ENCODE measurements at regions not wholly inside any gene's neighbourhood (a gene's known extent, or its start where the extent isn't known, plus 50 kb on each side); places are given as distances from the start of the nearest gene placed in this dataset.

DNA sequence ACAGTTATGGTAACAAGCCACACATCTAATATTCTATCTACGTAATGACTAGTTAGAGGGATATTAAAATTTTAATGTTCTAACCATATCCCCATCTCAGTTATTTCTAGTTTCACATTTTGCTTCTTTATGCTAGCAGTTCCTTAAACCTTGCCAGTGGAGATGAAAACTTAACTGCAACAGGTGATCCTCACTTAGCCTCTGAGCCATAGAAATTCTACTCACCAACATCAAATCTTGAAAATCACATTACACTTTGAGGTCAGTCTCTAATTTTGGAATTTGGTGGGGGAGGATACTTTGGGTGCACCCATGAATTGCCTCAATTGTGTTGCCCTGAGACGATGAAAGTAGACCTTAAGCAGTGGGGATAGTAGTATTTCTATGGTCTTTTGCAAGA, 256.4 kb downstream of the GATA3 start:
- H3K27me3 ChIP-seq (ENCODE audit: control insufficient read depth in 2 of 2, insufficient read depth in 2 of 2, low read length in 2 of 2), result peaks cover 0 to 7% of the 10 kb centered on the region in 2 experiments
- H3K4me2 ChIP-seq (ENCODE audit: insufficient read depth, low read length), result no peak overlapping the region
- dilution Hi-C loops (cut with MboI; ENCODE audit: extremely low pct_ligation_motif_present, low sequenced_read_pairs), result no loop called here
- H3K27ac ChIP-seq (ENCODE audit: insufficient read depth, low read depth, low read length), result no peak overlapping the region
- no peaks in the 10 kb centered on the region for H3K9me1 ChIP-seq (replicated peaks; ENCODE audit: control insufficient read depth, extremely low read depth, insufficient read depth, low read length)
- POLR2A ChIA-PET, result no interaction called here
- H3K4me1 ChIP-seq (ENCODE audit: control insufficient read depth, extremely low read depth, insufficient read depth, low read length), result no peaks in the 10 kb centered on the region
- H4K20me1 ChIP-seq (replicated peaks; ENCODE audit: control insufficient read depth, extremely low read depth, insufficient read depth, low read length), result no peaks in the 10 kb centered on the region
- CTCF ChIA-PET, result no interaction called here
- BruUV-seq (replicated peaks), result no TSS peak
- DNase-seq (ENCODE audit: low read depth, low spot score) (no peak), FAIRE-seq (no peak)
- H3K9ac ChIP-seq (replicated peaks; ENCODE audit: extremely low read depth, insufficient read depth, low read length), result no peak overlapping the region
- TF ChIP-seq JUN (IDR thresholded peaks at IDR 0.05; ENCODE audit: borderline replicate concordance, insufficient read depth, insufficient read length, low read depth) (no peak), FOS (IDR thresholded peaks at IDR 0.05; ENCODE audit: borderline replicate concordance, insufficient read depth, low read length) (no peak), POLR2A (IDR thresholded peaks at IDR 0.05; ENCODE audit: low read depth, low read length) (no peak)
- no peaks in the 10 kb centered on the region for H3K9me3 ChIP-seq (replicated peaks; ENCODE audit: control insufficient read depth, insufficient read depth, low read length)
- intact Hi-C loops (cut with micrococcal nuclease), result no loop called here
- no peaks in the 10 kb centered on the region for H3K79me2 ChIP-seq (ENCODE audit: control insufficient read depth, insufficient read depth, low read length)
- H3K36me3 ChIP-seq (ENCODE audit: control insufficient read depth in 2 of 2, extremely low read depth in 1 of 2, insufficient read depth in 2 of 2, low read length in 2 of 2), result no peaks in the 10 kb centered on the region
- no peak overlapping the region for H3K4me3 ChIP-seq (replicated peaks in 1 of 3; ENCODE audit: insufficient read depth in 1 of 3, low read depth in 1 of 3, low read length in 3 of 3)
- H2AFZ ChIP-seq (ENCODE audit: low read depth, low read length), result no peak overlapping the region

GRCh38 chr10:8311526-8312070, 257.1 kb downstream of the GATA3 start:
- Histone ChIP-seq H2AFZ (ENCODE audit: low read depth, low read length) (no peak overlapping the region), H3K27me3 (ENCODE audit: control insufficient read depth in 2 of 2, insufficient read depth in 2 of 2, low read length in 2 of 2) (peaks cover 0 to 7% of the 10 kb centered on the region in 2 experiments), H3K9me3 (replicated peaks; ENCODE audit: control insufficient read depth, insufficient read depth, low read length) (no peaks in the 10 kb centered on the region), H3K27ac (ENCODE audit: insufficient read depth, low read depth, low read length) (no peak overlapping the region), H3K4me2 (ENCODE audit: insufficient read depth, low read length) (no peak overlapping the region), H4K20me1 (replicated peaks; ENCODE audit: control insufficient read depth, extremely low read depth, insufficient read depth, low read length) (no peaks in the 10 kb centered on the region), H3K9me1 (replicated peaks; ENCODE audit: control insufficient read depth, extremely low read depth, insufficient read depth, low read length) (no peaks in the 10 kb centered on the region), H3K4me1 (ENCODE audit: control insufficient read depth, extremely low read depth, insufficient read depth, low read length) (no peaks in the 10 kb centered on the region), H3K36me3 (ENCODE audit: control insufficient read depth in 2 of 2, extremely low read depth in 1 of 2, insufficient read depth in 2 of 2, low read length in 2 of 2) (no peaks in the 10 kb centered on the region), H3K79me2 (ENCODE audit: control insufficient read depth, insufficient read depth, low read length) (no peaks in the 10 kb centered on the region), H3K4me3 (replicated peaks in 1 of 3; ENCODE audit: insufficient read depth in 1 of 3, low read depth in 1 of 3, low read length in 3 of 3) (no peak overlapping the region), H3K9ac (replicated peaks; ENCODE audit: extremely low read depth, insufficient read depth, low read length) (no peak overlapping the region)
- ChIA-PET POLR2A (no interaction called here), CTCF (interaction anchor here (0.5 kb wide), 1 partner anchor 256 kb away, joined by 3 read pairs; no protein-coding TSS in a partner anchor)
- TF ChIP-seq POLR2AphosphoS5 (IDR thresholded peaks at IDR 0.05; ENCODE audit: insufficient read depth, low read depth, low read length) (no peak), EZH2 (IDR thresholded peaks at IDR 0.05; ENCODE audit: borderline replicate concordance, low read depth, low read length, severe bottlenecking) (no peak), FOS (IDR thresholded peaks at IDR 0.05; ENCODE audit: borderline replicate concordance, insufficient read depth, low read length) (no peak), GATA2 (IDR thresholded peaks at IDR 0.05; ENCODE audit: insufficient read depth, insufficient read length, low read depth, low read length) (no peak), JUN (IDR thresholded peaks at IDR 0.05; ENCODE audit: borderline replicate concordance, insufficient read depth, insufficient read length, low read depth) (no peak), POLR2A (IDR thresholded peaks at IDR 0.05; ENCODE audit: low read depth, low read length) (no peak), MYC (IDR thresholded peaks at IDR 0.05; ENCODE audit: low read depth, low read length) (no peak)
- TF ChIP-seq, protein P1, sequence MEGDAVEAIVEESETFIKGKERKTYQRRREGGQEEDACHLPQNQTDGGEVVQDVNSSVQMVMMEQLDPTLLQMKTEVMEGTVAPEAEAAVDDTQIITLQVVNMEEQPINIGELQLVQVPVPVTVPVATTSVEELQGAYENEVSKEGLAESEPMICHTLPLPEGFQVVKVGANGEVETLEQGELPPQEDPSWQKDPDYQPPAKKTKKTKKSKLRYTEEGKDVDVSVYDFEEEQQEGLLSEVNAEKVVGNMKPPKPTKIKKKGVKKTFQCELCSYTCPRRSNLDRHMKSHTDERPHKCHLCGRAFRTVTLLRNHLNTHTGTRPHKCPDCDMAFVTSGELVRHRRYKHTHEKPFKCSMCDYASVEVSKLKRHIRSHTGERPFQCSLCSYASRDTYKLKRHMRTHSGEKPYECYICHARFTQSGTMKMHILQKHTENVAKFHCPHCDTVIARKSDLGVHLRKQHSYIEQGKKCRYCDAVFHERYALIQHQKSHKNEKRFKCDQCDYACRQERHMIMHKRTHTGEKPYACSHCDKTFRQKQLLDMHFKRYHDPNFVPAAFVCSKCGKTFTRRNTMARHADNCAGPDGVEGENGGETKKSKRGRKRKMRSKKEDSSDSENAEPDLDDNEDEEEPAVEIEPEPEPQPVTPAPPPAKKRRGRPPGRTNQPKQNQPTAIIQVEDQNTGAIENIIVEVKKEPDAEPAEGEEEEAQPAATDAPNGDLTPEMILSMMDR (IDR thresholded peaks at IDR 0.05; ENCODE audit: extremely low read depth in 1 of 2, insufficient read depth in 1 of 2, low read depth in 1 of 2, low read length in 2 of 2), result no peak
- TF ChIP-seq, protein P2, sequence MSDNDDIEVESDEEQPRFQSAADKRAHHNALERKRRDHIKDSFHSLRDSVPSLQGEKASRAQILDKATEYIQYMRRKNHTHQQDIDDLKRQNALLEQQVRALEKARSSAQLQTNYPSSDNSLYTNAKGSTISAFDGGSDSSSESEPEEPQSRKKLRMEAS (IDR thresholded peaks at IDR 0.05; ENCODE audit: insufficient read depth, insufficient read length), result no peak
- dilution Hi-C loops (cut with MboI; ENCODE audit: extremely low pct_ligation_motif_present, low sequenced_read_pairs), result no loop called here
- FAIRE-seq (no peak), DNase-seq (ENCODE audit: low read depth, low spot score) (no peak)
- BruUV-seq (replicated peaks), result no TSS peak
- intact Hi-C loops (cut with micrococcal nuclease), result no loop called here

Measured in endothelial cell of umbilical vein (primary cell).